HG03103 (cell line): ENCODE measurements at regions not wholly inside any gene's neighbourhood (a gene's known extent, or its start where the extent isn't known, plus 50 kb on each side); places are given as distances from the start of the nearest gene placed in this dataset.
"Not testable (repeated sequence)": the region's sequence is repeated elsewhere in the genome, so short reads cannot be mapped to it uniquely, and the experiment has no call there.

Experiments used
- ATAC-seq: cut with Tn5 transposase; IDR thresholded peaks from one replicate; pipeline ENCODE4 v1.9.1; 2021; ENCODE audit warnings: low read depth; ENCODE audit not compliant: unreplicated experiment

DNA sequence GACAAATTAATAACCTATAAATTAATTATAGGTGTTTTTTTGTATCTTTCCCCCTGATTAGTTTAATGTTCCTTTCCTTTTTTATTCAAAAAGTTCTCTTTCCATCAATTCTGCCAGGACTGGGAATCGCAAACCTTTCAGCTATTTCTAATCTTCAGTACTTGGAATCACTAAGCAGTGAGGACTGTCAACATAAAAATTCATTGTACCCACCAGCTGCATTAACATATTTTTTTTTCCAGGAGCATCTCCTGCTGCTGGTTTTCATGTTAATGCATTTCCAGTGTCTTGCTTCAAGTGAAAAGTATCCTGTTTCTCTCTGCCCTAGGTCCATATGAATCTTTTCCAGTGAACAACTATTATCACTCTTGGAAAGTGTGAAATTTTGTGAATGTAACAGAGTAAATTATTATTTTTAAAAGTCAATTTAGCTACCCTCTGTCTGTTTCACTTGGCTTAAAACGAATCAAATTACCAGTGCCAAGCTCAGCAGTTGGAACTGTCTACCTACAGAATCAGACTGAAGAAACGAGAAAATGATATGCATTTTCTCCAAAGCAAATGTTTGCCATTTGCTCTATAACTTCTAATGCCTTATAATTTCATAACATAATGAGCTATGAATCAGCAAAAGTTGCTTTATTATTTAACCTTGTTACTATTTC lies 804.4 kb downstream of the EPHA4 start:
- no peak for ATAC-seq

DNA sequence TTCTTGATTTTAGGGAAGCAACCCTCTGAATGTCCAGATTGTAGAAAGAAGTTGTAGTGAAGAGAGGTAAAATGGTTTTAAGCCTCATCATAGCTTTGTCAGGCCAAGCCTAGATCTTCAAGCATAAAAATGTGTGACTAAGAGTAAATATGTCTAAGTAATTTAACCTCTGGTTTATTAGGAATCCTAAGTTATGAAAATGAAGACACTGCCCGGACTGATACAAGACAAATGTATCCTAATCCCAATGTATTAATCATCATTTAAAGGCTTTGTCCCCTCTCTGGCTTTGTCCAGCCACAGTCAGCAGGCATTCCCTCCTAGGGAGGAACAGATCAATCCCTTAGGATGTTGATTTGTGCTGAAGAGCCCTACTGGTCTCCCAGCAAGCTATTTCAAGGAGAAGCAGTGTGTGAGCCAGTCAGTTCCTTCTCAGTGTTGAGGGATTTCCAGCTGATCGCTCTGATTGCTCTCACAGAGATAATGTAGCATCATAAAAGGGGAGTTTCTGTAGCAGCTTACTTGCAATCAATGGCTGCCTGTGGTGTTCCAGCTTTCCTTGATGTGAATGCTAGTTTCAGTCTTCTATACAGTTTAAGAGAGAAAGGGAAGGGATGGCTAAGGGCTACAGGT lies 796.1 kb downstream of the EPHA4 start:
- no peak for ATAC-seq

DNA sequence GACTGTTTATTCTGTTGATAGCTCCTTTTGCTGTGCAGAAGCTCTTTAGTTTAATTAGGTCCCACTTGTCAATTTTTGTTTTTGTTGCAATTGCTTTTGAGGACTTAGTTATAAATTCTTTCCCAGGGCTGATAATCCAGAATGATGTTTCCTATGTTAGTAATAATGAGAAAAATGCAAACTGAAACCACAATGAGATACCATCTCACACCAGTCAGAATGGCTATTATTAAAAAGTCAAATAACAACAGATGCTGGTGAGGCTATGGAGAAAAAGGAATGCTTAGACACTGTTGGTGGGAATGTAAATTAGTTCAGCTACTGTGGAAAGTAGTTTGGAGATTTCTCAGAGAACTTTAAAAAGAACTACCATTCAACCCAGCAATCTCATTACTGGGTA lies 793.0 kb downstream of the EPHA4 start:
- not testable (repeated sequence) for ATAC-seq

DNA sequence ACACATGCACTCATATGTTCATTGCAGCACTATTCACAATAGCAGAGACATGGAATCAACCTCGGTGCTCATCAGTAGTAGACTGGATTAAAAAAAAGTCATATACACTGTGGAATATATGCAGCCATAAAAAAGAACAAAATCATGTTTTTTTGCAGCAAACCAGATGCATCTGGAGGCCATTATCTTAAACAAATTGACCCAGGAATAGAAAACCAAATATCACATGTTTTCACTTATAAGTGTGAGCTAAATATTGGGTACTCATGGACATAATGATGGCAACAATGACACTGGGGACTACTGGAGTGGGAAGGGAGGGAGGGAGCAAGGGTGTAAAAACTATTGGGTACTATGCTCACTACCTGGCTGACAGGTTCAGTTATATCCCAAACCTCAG lies 792.6 kb downstream of the EPHA4 start:
- ATAC-seq: no peak

DNA sequence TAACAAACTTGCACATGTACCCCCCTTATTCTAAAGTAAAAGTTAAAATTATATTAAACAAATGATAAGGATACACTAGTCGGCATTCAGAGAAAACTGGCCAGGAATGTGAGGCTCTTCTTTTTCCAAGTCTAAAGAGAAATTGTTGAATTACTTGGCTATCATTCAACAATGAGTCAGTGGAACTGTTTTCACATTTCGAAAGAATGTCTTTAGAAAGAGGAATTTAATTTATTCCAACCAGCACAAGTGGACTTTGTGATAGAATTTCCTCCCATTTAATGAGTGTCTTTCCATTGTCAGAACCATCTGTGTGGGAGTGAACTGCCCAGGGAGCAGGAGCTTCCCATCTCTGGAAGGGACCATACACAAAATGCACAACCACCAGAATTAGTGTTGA lies 792.2 kb downstream of the EPHA4 start:
- ATAC-seq: no peak

DNA sequence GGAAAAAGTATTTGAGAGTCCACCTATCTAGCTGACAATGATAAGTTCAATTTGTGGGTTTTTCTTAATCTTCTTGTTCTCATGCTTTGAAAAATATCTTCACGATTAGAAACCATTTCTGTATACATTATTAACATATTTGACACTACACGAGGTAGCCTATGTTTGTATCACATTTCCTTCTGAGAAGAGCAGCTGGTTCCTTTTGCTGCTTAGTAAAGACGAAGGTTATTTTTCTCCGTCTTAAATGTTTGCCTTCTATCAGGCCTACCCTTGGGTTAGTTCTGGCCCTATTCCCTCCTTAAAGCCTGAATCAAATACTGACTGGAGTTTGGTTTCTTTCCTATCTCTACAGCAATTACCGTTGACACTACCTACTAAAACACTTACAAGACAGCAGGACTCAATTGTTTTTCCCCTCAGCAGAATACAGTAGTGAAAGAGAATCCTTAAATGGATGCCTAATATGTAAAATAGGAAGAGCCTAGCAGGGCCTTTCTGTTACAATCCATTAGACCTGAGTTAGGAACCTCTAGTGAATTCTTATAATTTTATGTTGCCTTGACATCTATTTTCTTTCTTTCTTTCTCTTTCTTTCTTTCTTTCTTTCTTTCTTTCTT lies 790.4 kb downstream of the EPHA4 start:
- no peak for ATAC-seq

DNA sequence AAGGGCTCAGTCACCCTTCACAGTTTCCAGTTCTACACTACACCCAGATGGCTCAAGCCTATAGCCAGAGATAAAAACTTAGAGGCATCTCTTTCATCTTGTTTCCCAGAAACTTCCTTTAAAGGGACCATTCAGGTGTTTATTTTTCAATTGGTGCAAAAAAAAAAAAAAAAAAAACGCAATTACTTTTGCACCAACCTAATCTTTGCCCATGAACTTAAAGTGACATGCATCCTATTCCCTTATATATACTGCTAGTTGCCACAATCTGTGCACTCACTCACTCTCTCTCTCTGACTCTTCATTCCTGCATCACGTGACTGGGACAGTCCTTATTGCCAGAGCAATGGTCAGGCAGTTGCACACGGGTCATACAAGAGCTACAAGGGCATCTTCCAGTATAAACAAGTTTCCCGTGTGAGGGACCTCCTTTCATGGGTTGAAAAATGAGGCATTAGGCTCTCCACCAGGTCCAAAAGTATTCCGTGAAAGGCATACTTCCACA lies 789.4 kb downstream of the EPHA4 start:
- no peak for ATAC-seq

DNA sequence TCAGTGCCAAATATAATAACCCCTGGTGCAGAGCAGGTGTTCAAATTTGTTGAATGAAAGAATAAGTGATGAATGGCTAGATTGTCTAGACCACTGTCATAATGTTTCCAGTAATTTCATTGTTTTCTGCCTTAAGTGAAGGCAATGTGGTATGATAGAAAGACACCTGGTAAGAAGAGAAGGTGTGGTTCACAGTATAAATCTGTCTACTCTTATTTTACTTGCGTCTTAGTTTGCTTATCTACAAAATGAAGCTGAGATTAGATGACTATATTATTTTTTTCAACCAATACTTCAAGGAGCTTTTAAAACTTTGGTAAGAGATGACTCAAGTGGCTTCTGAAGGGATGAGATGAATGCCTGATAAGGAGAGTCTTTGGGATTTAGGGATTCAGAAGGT lies 788.4 kb downstream of the EPHA4 start:
- no peak for ATAC-seq

DNA sequence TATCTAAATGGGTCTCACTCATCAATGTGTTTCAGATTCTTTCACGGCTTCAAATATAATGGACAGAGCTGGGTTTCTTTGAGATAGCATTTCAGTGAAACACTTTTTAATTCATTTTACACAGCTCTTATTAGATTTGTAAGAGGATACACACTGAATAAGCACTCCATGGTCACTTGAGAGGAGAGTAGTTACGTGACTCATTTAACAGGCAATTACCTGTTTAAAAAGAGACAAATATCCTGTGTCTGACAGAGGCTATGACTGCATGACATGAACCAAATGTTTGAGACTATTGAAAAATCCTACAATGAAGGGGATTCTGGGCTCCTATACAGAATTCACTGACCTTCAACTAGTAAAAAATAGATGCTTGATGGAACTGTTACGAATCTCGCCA lies 786.9 kb downstream of the EPHA4 start:
- no peak for ATAC-seq

DNA sequence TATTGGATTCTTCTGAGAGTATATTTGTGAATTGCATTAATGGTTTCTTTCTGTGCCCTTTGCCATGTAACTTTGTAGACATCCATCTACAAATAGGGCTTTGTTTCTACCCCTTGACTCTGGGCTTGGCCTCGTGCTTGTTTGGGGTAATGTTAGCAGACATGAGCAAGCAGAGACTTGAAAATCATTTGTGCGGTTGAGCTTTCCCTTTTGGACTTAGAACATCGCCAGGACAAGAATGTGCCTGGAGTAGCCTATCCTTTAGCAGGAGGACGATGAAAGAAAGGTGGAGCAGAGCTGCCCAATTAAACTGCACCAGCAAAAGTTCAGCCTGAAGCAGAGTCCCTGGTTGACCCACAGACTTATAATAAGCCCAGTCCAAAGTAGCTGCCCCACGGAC lies 785.9 kb downstream of the EPHA4 start:
- ATAC-seq: no peak

DNA sequence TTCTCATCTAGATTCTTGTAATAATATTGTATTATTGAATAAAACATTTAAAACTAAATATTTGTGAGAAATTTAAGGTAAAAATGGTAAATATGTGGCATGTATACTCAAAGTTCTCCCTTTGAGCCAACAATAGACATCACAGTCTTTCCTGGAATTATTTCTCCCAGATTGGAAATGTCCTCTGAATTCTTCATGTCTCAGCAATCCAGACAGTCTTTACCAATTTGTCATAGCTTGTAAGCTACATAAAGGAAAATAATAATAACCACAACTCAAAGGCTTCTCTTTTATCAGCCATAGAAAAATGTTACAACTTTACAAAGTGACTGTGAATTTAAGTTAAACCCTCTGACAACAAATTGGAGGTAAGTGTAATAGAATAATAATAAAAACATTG lies 784.9 kb downstream of the EPHA4 start:
- no peak for ATAC-seq

DNA sequence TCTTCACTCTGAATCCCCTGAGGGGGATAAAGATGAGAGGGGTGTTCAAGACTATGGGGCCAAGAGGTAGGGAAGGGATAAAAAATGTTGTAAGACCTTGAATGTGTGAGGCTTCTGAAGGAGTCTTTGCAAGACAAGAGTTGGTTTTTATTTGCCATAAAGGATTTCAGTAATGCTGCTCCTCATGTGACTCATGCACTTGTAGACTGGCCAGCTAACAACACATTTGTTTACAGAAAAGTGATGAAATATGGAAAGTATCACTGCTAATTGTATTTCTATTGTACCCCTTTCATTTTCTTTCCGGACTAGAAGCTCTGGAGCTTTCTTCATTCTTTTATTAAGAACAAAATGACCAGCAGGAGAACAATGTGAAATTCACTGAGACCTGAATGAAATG lies 782.1 kb downstream of the EPHA4 start:
- no peak for ATAC-seq

DNA sequence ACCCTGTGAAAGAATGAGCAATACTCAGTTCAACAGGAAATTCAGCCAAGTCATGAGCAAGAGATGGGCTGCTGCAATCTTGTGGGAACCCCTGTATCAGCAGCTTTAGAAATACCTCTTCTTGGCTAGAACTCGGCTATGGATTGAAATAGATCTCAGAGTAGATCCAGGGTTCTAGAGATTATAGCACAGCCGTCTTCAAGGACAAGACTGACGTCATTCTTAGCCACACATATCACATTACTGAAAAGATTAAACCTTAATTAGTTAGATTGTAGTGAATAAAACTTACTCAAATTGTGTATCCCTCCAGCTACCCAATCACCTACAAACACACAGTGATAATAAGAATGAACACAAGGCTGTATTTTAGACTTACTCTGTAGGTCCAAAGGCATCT lies 776.4 kb downstream of the EPHA4 start:
- ATAC-seq: no peak

DNA sequence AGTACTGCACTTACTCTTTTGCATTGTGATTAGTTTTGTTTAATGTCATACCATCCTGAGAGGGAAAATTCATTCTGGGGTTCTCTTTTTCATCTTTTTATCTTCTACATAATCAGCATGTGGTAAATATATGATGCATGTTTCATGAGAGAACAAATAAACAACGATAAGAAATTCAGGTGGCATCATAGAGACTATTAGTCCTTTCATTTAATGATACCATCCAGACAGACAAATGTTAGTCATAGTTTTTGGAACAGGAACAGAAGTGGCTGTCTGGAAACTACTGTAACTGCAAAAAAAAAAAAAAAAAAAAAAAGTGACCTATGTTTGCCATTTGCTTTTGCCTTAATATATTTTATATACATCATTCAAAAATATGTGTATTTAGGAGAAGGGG lies 761.0 kb downstream of the EPHA4 start:
- ATAC-seq: no peak

DNA sequence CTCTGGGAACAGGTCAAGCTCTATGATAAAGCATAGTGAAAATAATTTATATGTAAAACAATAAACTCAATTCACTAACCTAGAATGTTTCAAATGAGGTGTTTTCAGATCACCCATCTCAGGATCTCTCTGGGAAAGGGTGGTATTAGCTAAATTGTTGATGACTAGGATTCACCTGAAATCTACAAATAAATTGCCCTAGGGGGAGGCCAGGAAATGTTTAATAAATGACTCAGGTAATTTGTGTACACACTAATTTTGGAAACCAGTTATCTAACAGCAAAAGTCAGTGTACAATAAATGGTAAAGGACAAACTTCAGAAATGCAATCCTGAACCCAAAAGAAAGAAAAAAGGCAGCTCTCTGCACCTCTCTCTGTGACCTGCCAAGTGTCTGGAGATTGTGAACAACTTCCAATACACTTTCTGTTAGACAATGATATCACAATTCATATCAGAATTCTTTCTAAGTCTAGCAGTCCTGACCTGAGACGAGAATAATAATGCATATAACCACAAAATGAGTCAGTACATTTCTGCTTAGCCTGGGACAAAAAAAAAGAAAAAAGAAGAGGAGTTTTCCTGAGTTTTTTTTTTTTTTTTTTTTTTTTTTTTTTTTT lies 760.0 kb downstream of the EPHA4 start:
- ATAC-seq: no peak

DNA sequence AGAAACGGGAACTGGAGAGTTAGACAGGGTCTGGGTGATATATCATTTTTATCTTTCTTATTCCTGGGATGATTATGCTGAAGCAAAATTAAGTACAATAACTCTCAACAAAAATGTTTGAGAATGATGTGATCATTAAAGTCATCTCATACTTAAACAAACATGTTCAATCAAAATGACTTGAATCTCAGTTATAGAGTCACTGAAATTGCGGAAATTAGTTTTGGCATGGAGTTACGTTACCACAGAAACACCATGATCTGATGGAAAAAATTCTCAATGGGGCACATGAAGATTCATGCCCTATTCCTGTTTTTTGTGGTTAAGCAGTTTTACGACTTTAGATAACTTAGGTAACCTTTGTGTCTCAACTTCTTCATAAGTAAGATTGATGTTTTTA lies 757.7 kb downstream of the EPHA4 start:
- ATAC-seq: no peak

DNA sequence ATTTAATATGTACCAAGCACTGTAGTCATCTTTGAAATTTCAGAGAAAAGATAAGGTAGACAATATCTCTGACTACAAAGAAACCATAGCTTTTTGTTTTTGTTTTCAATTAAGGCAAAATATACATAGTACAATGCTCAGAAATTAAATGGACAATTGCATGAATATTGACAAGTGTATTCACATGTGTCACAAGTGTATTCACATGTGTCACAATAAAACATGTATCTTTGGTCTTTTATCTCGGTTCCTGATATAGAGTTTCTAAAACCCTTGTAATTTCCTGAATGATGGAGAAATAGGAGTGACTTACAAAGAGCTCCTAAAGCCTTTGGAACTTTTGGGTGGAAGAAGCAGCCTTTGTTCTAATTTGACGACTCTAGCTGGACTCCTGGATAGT lies 756.4 kb downstream of the EPHA4 start:
- ATAC-seq: no peak

DNA sequence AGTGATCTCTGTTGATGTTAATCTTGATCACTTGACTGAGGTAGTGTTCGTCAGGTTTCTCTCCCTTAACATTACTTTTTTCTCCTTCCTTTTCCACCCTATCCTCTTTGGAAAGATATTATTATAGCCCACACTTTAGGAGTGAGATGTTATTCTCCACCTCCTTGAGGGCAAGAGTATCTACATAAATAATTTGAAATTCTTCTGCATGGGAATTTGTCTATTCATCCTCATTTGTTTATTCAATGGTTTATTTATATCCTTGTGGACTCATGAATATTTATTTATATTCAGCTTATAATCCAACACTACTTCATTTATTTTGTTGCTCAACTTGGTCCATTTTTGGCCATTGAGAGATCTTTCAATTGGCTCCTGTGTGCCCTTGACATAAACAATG lies 750.4 kb downstream of the EPHA4 start:
- no peak for ATAC-seq

DNA sequence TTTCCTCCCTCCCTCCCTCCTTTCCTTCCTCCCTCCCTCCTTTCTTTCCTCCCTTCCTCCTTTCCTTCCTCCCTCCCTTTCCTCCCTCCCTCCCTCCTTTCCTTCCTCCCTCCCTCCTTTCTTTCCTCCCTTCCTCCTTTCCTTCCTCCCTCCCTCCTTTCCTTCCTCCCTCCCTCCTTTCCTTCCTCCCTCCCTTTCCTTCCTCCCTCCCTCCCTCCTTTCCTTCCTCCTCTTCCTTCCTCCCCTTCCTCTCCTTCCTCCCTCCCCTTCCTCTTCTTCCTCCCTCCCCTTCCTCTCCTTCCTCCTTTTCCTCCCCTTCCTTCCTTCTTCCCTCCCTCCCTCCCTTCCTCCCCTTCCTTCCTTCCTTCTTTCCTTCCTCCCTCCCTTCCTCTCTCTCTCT lies 748.5 kb downstream of the EPHA4 start:
- ATAC-seq: not testable (repeated sequence)

DNA sequence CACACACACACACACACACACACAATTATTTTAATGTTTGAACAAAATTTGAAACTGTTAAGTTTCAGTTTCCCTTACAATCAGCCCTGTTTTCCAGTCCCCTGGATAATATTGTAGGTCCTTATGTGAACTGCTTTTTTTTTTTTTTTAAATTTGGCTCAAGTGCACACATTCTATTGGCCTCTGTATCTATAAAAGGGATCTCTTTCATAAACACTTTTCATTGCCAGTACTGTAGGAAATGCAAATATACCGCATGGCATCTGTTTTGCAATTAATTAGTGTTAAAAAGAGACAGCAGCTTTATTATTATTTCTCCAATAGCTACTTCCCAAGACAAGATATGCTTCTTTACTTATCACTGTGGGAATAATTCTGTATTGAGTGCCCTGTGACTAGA lies 738.7 kb downstream of the EPHA4 start:
- ATAC-seq: no peak

DNA sequence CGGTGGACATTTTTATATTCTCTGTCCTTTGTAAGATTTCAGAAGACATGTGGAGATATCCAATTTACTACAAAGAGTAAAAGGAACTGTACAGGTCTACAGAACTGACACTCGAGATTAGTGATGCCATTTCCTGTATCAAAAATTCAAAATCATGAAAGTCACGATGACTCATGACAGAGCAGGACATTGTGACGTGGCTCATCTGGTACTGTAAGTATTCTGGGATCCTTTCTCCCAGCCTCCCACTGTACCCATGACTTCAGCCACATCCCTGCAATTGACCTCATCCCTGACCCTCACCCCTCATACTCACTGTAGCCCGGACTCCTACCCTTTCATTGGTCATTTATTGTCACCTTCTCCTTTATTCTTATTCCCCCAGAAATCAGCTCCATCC lies 736.5 kb downstream of the EPHA4 start:
- ATAC-seq: no peak

DNA sequence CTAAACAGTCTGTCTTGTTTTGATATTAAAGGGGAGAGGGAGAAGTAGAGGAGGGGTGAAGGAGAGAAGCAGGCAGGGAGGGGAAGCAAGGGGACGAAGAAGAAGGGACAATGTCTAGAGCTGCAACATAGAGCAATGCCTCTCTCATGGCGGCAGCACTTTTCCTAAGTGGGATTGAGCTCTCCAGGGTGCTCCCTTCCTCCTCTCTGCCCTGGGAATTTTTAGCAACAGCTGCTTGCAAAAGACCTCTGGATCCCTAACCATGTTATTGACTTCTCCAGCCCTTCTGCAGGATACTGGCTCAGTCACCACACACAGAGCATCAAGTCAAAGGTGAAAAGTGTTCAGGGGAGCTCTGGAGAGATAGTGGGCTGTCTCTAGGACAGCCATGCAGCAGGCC lies 734.9 kb downstream of the EPHA4 start:
- no peak for ATAC-seq
